Transverse colon (tissue), 4 donors: ENCODE measurements at regions not wholly inside any gene's neighbourhood (a gene's known extent, or its start where the extent isn't known, plus 50 kb on each side); places are given as distances from the start of the nearest gene placed in this dataset.

Source experiments
- EP300 ChIP-seq: sonication (generic); formaldehyde crosslinking; IDR thresholded peaks from one replicate; pipeline ENCODE4 v1.6.1; 2017; ENCODE audit warnings: antibody characterized with exemption, low read depth
- POLR2AphosphoS5 ChIP-seq, 3 donors: sonication (generic); formaldehyde crosslinking; IDR thresholded peaks; one replicate each; pipeline ENCODE4 v1.6.1; 2016; ENCODE audit warnings: antibody characterized with exemption in 3 of 3
- TF ChIP-seq, protein P1 (sequence below), 5 experiments: fragments of 200-600 bp in 3 of 5; fragments of 450-650 bp in 2 of 5; sonication (generic) in 3 of 5; IDR thresholded peaks; 1 replicate in 2 of 5; 2 replicates in 3 of 5; pipeline ENCODE4 v1.5.1; 2016 to 2017; ENCODE audit warnings: antibody characterized with exemption in 5 of 5, inconsistent platforms in 3 of 5, mild to moderate bottlenecking in 2 of 5, moderate library complexity in 1 of 5

- TF ChIP-seq, protein P1, sequence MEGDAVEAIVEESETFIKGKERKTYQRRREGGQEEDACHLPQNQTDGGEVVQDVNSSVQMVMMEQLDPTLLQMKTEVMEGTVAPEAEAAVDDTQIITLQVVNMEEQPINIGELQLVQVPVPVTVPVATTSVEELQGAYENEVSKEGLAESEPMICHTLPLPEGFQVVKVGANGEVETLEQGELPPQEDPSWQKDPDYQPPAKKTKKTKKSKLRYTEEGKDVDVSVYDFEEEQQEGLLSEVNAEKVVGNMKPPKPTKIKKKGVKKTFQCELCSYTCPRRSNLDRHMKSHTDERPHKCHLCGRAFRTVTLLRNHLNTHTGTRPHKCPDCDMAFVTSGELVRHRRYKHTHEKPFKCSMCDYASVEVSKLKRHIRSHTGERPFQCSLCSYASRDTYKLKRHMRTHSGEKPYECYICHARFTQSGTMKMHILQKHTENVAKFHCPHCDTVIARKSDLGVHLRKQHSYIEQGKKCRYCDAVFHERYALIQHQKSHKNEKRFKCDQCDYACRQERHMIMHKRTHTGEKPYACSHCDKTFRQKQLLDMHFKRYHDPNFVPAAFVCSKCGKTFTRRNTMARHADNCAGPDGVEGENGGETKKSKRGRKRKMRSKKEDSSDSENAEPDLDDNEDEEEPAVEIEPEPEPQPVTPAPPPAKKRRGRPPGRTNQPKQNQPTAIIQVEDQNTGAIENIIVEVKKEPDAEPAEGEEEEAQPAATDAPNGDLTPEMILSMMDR (IDR thresholded peaks at IDR 0.05): no peak
- TF ChIP-seq POLR2AphosphoS5 (IDR thresholded peaks at IDR 0.05): no peak
- no peak for TF ChIP-seq EP300
Measured at GRCh38 chr20:24283186-24283585, 186.2 kb upstream of the SYNDIG1 start.
